ENCODE measurements at regions not wholly inside any gene's neighbourhood (a gene's known extent, or its start where the extent isn't known, plus 50 kb on each side); places are given as distances from the start of the nearest gene placed in this dataset.
"Not testable (repeated sequence)": the region's sequence is repeated elsewhere in the genome, so short reads cannot be mapped to it uniquely, and the experiment has no call there.

- Histone ChIP-seq H3K4me1 (ENCODE audit: control insufficient read depth, insufficient read depth, low read length) (no peaks in the 10 kb centered on the region), H3K36me3 (ENCODE audit: control insufficient read depth in 2 of 2, insufficient read depth in 2 of 2, low read length in 2 of 2) (no peaks in the 10 kb centered on the region), H3K27me3 (ENCODE audit: control insufficient read depth in 1 of 2, insufficient read depth in 2 of 2, low read length in 2 of 2) (no peaks in the 10 kb centered on the region), H3K4me3 (ENCODE audit: low read length in 2 of 2) (no peak overlapping the region), H3K9ac (ENCODE audit: low read length in 2 of 2) (no peak overlapping the region), H3K27ac (ENCODE audit: low read length) (no peak overlapping the region), H3K9me3 (ENCODE audit: control insufficient read depth in 2 of 2, low read length in 2 of 2) (no peaks in the 10 kb centered on the region)
These were observed 1621.5 kb upstream of the FLRT2 start for GRCh38 chr14:83908419-83908818.

- H3K9me3 ChIP-seq (ENCODE audit: control insufficient read depth in 2 of 2, low read length in 2 of 2), result no peaks in the 10 kb centered on the region
- no peak overlapping the region for H3K27ac ChIP-seq (ENCODE audit: low read length)
- no peaks in the 10 kb centered on the region for H3K4me1 ChIP-seq (ENCODE audit: control insufficient read depth, insufficient read depth, low read length)
- no peaks in the 10 kb centered on the region for H3K36me3 ChIP-seq (ENCODE audit: control insufficient read depth in 2 of 2, insufficient read depth in 2 of 2, low read length in 2 of 2)
- H3K9ac ChIP-seq (ENCODE audit: low read length in 2 of 2), result no peak overlapping the region
- no peaks in the 10 kb centered on the region for H3K27me3 ChIP-seq (ENCODE audit: control insufficient read depth in 1 of 2, insufficient read depth in 2 of 2, low read length in 2 of 2)
- H3K4me3 ChIP-seq (ENCODE audit: low read length in 2 of 2), result no peak overlapping the region
These were observed 1620.4 kb upstream of the FLRT2 start for GRCh38 chr14:83909507-83909906.

DNA sequence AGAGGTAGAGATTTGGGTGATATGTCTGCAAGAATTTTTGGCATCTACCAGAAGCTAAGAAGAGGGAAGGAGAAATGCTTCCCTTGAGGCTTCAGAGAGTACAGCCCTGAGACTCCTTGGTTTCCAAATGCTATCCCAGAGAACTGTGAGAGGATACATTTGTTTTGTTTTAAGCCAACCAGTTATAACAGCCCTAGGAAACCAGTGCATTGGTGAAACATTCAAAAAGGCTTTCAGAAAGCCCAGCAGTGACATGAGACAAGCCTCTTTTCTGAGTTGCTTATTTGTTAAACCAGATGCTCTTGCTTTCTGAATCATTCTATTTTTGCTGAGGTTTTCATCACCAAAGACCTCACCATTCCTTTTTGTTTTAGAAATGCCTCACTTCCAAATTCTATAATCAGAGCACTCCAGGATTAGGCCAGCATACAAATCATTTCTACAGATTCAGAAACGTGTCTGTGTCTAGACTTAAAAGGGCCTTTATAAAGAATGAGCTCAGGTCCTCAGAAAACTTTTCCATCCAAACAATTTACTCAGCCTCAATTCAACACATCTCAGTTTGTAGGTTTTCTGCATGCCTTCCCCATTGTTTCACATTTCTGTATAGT, 1617.8 kb upstream of the FLRT2 start:
- H3K4me1 ChIP-seq (ENCODE audit: control insufficient read depth, insufficient read depth, low read length), result no peaks in the 10 kb centered on the region
- no peak overlapping the region for H3K4me3 ChIP-seq (ENCODE audit: low read length in 2 of 2)
- H3K27me3 ChIP-seq (ENCODE audit: control insufficient read depth in 1 of 2, insufficient read depth in 2 of 2, low read length in 2 of 2), result no peaks in the 10 kb centered on the region
- H3K36me3 ChIP-seq (ENCODE audit: control insufficient read depth in 2 of 2, insufficient read depth in 2 of 2, low read length in 2 of 2), result no peaks in the 10 kb centered on the region
- no peak overlapping the region for H3K27ac ChIP-seq (ENCODE audit: low read length)
- H3K9ac ChIP-seq (ENCODE audit: low read length in 2 of 2), result no peak overlapping the region
- no peaks in the 10 kb centered on the region for H3K9me3 ChIP-seq (ENCODE audit: control insufficient read depth in 2 of 2, low read length in 2 of 2)

GRCh38 chr14:83913476-83913875, 1616.5 kb upstream of the FLRT2 start:
- H3K9me3 ChIP-seq (ENCODE audit: control insufficient read depth in 2 of 2, low read length in 2 of 2), result no peaks in the 10 kb centered on the region
- no peaks in the 10 kb centered on the region for H3K27me3 ChIP-seq (ENCODE audit: control insufficient read depth in 1 of 2, insufficient read depth in 2 of 2, low read length in 2 of 2)
- no peak overlapping the region for H3K27ac ChIP-seq (ENCODE audit: low read length)
- no peaks in the 10 kb centered on the region for H3K36me3 ChIP-seq (ENCODE audit: control insufficient read depth in 2 of 2, insufficient read depth in 2 of 2, low read length in 2 of 2)
- no peaks in the 10 kb centered on the region for H3K4me1 ChIP-seq (ENCODE audit: control insufficient read depth, insufficient read depth, low read length)
- H3K9ac ChIP-seq (ENCODE audit: low read length in 2 of 2), result no peak overlapping the region
- H3K4me3 ChIP-seq (ENCODE audit: low read length in 2 of 2), result no peak overlapping the region

- Histone ChIP-seq H3K36me3 (ENCODE audit: control insufficient read depth in 2 of 2, insufficient read depth in 2 of 2, low read length in 2 of 2) (no peaks in the 10 kb centered on the region), H3K27me3 (ENCODE audit: control insufficient read depth in 1 of 2, insufficient read depth in 2 of 2, low read length in 2 of 2) (no peaks in the 10 kb centered on the region), H3K27ac (ENCODE audit: low read length) (no peak overlapping the region), H3K9ac (ENCODE audit: low read length in 2 of 2) (no peak overlapping the region), H3K4me3 (ENCODE audit: low read length in 2 of 2) (no peak overlapping the region), H3K4me1 (ENCODE audit: control insufficient read depth, insufficient read depth, low read length) (no peaks in the 10 kb centered on the region), H3K9me3 (ENCODE audit: control insufficient read depth in 2 of 2, low read length in 2 of 2) (no peaks in the 10 kb centered on the region)
These were observed 1611.4 kb upstream of the FLRT2 start for GRCh38 chr14:83918546-83918945.

GRCh38 chr14:83919675-83920074, 1610.3 kb upstream of the FLRT2 start:
- H3K36me3 ChIP-seq (ENCODE audit: control insufficient read depth in 2 of 2, insufficient read depth in 2 of 2, low read length in 2 of 2); H3K9me3 ChIP-seq (ENCODE audit: control insufficient read depth in 2 of 2, low read length in 2 of 2); H3K27ac ChIP-seq (ENCODE audit: low read length); H3K27me3 ChIP-seq (ENCODE audit: control insufficient read depth in 1 of 2, insufficient read depth in 2 of 2, low read length in 2 of 2); H3K9ac ChIP-seq (ENCODE audit: low read length in 2 of 2); H3K4me1 ChIP-seq (ENCODE audit: control insufficient read depth, insufficient read depth, low read length); H3K4me3 ChIP-seq (ENCODE audit: low read length in 2 of 2): not testable (repeated sequence)

DNA sequence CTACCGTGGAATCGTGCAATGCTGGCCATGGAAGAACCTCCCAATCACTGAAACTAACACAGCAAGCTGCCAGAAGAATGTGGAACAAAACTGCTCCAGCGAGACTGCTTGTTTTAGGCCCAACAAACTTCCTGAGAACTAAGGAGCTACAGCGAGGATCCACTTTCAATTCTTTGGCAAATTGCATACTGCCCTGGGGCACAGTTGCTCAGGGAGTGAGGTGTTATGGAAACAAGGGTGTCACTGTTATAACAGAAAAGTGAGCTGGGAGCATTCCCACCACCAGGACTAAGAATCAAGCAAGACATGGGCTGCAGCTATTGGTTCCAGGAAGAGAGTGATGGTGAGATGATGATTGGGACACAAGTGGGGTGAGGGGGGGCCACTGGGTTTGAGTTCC, 1606.1 kb upstream of the FLRT2 start:
- Histone ChIP-seq H3K27ac (ENCODE audit: low read length) (no peak overlapping the region), H3K9me3 (ENCODE audit: control insufficient read depth in 2 of 2, low read length in 2 of 2) (peaks cover 0 to 3% of the 10 kb centered on the region in 2 donors), H3K4me1 (ENCODE audit: control insufficient read depth, insufficient read depth, low read length) (no peaks in the 10 kb centered on the region), H3K4me3 (ENCODE audit: low read length in 2 of 2) (no peak overlapping the region), H3K9ac (ENCODE audit: low read length in 2 of 2) (no peak overlapping the region), H3K27me3 (ENCODE audit: control insufficient read depth in 1 of 2, insufficient read depth in 2 of 2, low read length in 2 of 2) (no peaks in the 10 kb centered on the region), H3K36me3 (ENCODE audit: control insufficient read depth in 2 of 2, insufficient read depth in 2 of 2, low read length in 2 of 2) (no peaks in the 10 kb centered on the region)

DNA sequence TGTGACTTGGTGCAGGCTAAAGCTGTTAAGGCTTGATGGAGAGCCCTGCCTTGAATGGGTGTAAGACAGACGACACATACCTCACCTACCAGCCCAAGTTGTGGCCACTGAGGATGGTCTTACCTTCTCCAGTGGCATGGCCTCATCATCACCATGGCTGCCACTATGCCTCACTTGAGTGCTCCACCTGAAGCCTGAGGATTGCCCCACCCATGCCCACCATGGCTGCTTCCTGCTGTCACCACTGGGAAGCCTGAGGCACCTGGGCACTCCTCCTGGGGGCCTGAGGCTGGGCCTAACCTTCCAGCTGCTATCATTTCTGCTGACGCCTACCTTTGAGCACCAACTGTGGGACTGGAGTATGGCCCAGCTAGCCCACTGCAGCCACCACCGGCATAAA, 1605.7 kb upstream of the FLRT2 start:
- Histone ChIP-seq H3K4me1 (ENCODE audit: control insufficient read depth, insufficient read depth, low read length) (no peaks in the 10 kb centered on the region), H3K9me3 (ENCODE audit: control insufficient read depth in 2 of 2, low read length in 2 of 2) (peaks cover 0 to 3% of the 10 kb centered on the region in 2 donors)

DNA sequence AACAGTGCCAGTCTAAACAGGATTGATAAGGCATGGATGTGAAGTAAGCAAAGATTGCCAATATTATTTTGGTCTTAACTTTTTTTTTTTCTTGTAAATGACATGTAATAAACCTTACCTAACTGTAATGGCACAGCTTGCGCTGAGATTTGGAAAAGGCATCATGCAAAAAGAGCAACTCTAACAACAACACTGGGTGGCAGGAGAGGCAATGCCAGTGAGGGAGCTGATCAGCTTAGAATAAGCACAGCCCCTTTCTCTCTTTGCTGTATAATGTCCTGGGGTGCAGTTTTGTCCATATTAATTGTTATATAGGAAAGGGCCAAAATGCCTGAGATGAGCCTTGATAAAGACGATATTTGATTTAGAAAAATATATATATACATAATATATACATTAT, 1589.7 kb upstream of the FLRT2 start:
- no peak overlapping the region for H3K4me3 ChIP-seq (ENCODE audit: low read length in 2 of 2)
- H3K9me3 ChIP-seq (ENCODE audit: control insufficient read depth in 2 of 2, low read length in 2 of 2), result no peaks in the 10 kb centered on the region
- H3K27me3 ChIP-seq (ENCODE audit: control insufficient read depth in 1 of 2, insufficient read depth in 2 of 2, low read length in 2 of 2), result no peaks in the 10 kb centered on the region
- no peak overlapping the region for H3K27ac ChIP-seq (ENCODE audit: low read length)
- no peaks in the 10 kb centered on the region for H3K36me3 ChIP-seq (ENCODE audit: control insufficient read depth in 2 of 2, insufficient read depth in 2 of 2, low read length in 2 of 2)
- H3K4me1 ChIP-seq (ENCODE audit: control insufficient read depth, insufficient read depth, low read length), result no peaks in the 10 kb centered on the region
- no peak overlapping the region for H3K9ac ChIP-seq (ENCODE audit: low read length in 2 of 2)

More for the DNA sequence above, 1605.7 kb upstream of the FLRT2 start:
- no peaks in the 10 kb centered on the region for H3K36me3 ChIP-seq (ENCODE audit: control insufficient read depth in 2 of 2, insufficient read depth in 2 of 2, low read length in 2 of 2)
- H3K27me3 ChIP-seq (ENCODE audit: control insufficient read depth in 1 of 2, insufficient read depth in 2 of 2, low read length in 2 of 2), result no peaks in the 10 kb centered on the region
- no peak overlapping the region for H3K4me3 ChIP-seq (ENCODE audit: low read length in 2 of 2)
- no peak overlapping the region for H3K27ac ChIP-seq (ENCODE audit: low read length)
- H3K9ac ChIP-seq (ENCODE audit: low read length in 2 of 2), result no peak overlapping the region

- Histone ChIP-seq H3K36me3 (ENCODE audit: control insufficient read depth in 2 of 2, insufficient read depth in 2 of 2, low read length in 2 of 2) (no peaks in the 10 kb centered on the region), H3K9ac (ENCODE audit: low read length in 2 of 2) (no peak overlapping the region), H3K4me1 (ENCODE audit: control insufficient read depth, insufficient read depth, low read length) (no peaks in the 10 kb centered on the region), H3K4me3 (ENCODE audit: low read length in 2 of 2) (no peak overlapping the region), H3K9me3 (ENCODE audit: control insufficient read depth in 2 of 2, low read length in 2 of 2) (no peaks in the 10 kb centered on the region), H3K27me3 (ENCODE audit: control insufficient read depth in 1 of 2, insufficient read depth in 2 of 2, low read length in 2 of 2) (no peaks in the 10 kb centered on the region), H3K27ac (ENCODE audit: low read length) (no peak overlapping the region)
These were observed 1571.6 kb upstream of the FLRT2 start for GRCh38 chr14:83958359-83958758.

- Histone ChIP-seq H3K36me3 (ENCODE audit: control insufficient read depth in 2 of 2, insufficient read depth in 2 of 2, low read length in 2 of 2) (no peaks in the 10 kb centered on the region), H3K27me3 (ENCODE audit: control insufficient read depth in 1 of 2, insufficient read depth in 2 of 2, low read length in 2 of 2) (no peaks in the 10 kb centered on the region), H3K9ac (ENCODE audit: low read length in 2 of 2) (no peak overlapping the region), H3K4me3 (ENCODE audit: low read length in 2 of 2) (no peak overlapping the region), H3K9me3 (ENCODE audit: control insufficient read depth in 2 of 2, low read length in 2 of 2) (no peaks in the 10 kb centered on the region), H3K4me1 (ENCODE audit: control insufficient read depth, insufficient read depth, low read length) (no peaks in the 10 kb centered on the region), H3K27ac (ENCODE audit: low read length) (no peak overlapping the region)
These were observed 1569.0 kb upstream of the FLRT2 start for GRCh38 chr14:83960832-83961512.
